ENCODE measurements at regions not wholly inside any gene's neighbourhood (a gene's known extent, or its start where the extent isn't known, plus 50 kb on each side); places are given as distances from the start of the nearest gene placed in this dataset.

GRCh38 chr3:176354843-176355242, 842.4 kb downstream of the TBL1XR1 start:
- H3K4me1 ChIP-seq: no peaks in the 10 kb centered on the region
- no peak for DNase-seq
- no peak overlapping the region for H3K27ac ChIP-seq
- no peaks in the 10 kb centered on the region for H3K27me3 ChIP-seq
- H3K9me3 ChIP-seq: no peaks in the 10 kb centered on the region
- no peak overlapping the region for H3K4me3 ChIP-seq
- no peaks in the 10 kb centered on the region for H3K36me3 ChIP-seq
- TF ChIP-seq POLR2A (IDR thresholded peaks at IDR 0.05) (no peak), CTCF (IDR thresholded peaks at IDR 0.05) (no peak)

- Histone ChIP-seq H3K9me3 (no peaks in the 10 kb centered on the region), H3K27ac (no peak overlapping the region), H3K4me3 (no peak overlapping the region), H3K36me3 (no peaks in the 10 kb centered on the region), H3K4me1 (no peaks in the 10 kb centered on the region), H3K27me3 (no peaks in the 10 kb centered on the region)
- DNase-seq: no peak
- TF ChIP-seq POLR2A (IDR thresholded peaks at IDR 0.05) (no peak), CTCF (IDR thresholded peaks at IDR 0.05) (no peak)
Measured at GRCh38 chr3:176352716-176353334, 844.5 kb downstream of the TBL1XR1 start.

- no peak for DNase-seq
- Histone ChIP-seq H3K9me3 (no peaks in the 10 kb centered on the region), H3K36me3 (no peaks in the 10 kb centered on the region), H3K4me1 (no peaks in the 10 kb centered on the region), H3K27me3 (no peaks in the 10 kb centered on the region), H3K27ac (no peak overlapping the region), H3K4me3 (no peak overlapping the region)
- TF ChIP-seq CTCF (IDR thresholded peaks at IDR 0.05) (no peak), POLR2A (IDR thresholded peaks at IDR 0.05) (no peak)
Measured at GRCh38 chr3:176351408-176351807, 845.9 kb downstream of the TBL1XR1 start.

DNA sequence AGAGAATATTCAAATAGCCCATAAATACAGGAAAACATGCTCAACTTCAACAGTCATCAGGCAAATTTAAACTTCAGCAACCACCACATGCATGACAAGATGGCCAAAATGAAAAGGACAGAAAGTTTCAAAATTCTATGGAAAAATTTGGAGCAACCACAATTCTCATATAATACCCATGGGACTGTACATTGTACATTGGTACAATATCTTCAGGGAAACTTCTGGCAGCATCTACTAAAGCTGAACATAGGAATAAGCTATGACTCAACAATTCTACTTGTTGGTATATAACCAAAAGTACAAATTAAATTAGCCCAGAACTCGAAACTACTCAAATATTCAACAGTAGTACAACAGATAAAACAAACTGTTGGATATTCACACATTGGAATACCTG, 847.6 kb downstream of the TBL1XR1 start:
- H3K4me3 ChIP-seq: no peak overlapping the region
- no peak overlapping the region for H3K27ac ChIP-seq
- H3K9me3 ChIP-seq: no peaks in the 10 kb centered on the region
- no peak for DNase-seq
- H3K4me1 ChIP-seq: no peaks in the 10 kb centered on the region
- TF ChIP-seq CTCF (IDR thresholded peaks at IDR 0.05): no peak
- no peak for TF ChIP-seq POLR2A (IDR thresholded peaks at IDR 0.05)
- H3K36me3 ChIP-seq: no peaks in the 10 kb centered on the region
- no peaks in the 10 kb centered on the region for H3K27me3 ChIP-seq

- TF ChIP-seq CTCF (IDR thresholded peaks at IDR 0.05) (no peak), POLR2A (IDR thresholded peaks at IDR 0.05) (no peak)
Measured at GRCh38 chr3:176347424-176348146, 849.7 kb downstream of the TBL1XR1 start.

More at GRCh38 chr3:176347424-176348146, 849.7 kb downstream of the TBL1XR1 start:
- no peaks in the 10 kb centered on the region for H3K9me3 ChIP-seq
- no peak for DNase-seq
- H3K27me3 ChIP-seq: no peaks in the 10 kb centered on the region
- no peaks in the 10 kb centered on the region for H3K36me3 ChIP-seq
- no peaks in the 10 kb centered on the region for H3K4me1 ChIP-seq
- H3K4me3 ChIP-seq: no peak overlapping the region
- no peak overlapping the region for H3K27ac ChIP-seq

All from Peyer's patch (tissue), 4 donors.